ENCODE measurements at regions not wholly inside any gene's neighbourhood (a gene's known extent, or its start where the extent isn't known, plus 50 kb on each side); places are given as distances from the start of the nearest gene placed in this dataset.

- no peak overlapping the region for H3K4me3 ChIP-seq (ENCODE audit: control insufficient read depth, low read depth, low read length)
- no peak for DNase-seq (ENCODE audit: low read depth)
- TF ChIP-seq CTCF (IDR thresholded peaks at IDR 0.05; ENCODE audit: control insufficient read depth, insufficient read depth, low read depth, low read length, missing control alignments), result no peak
Measured at GRCh38 chr7:41420421-41420820, 282.5 kb downstream of the INHBA start.

- no peak for DNase-seq (ENCODE audit: low read depth)
- no peak for TF ChIP-seq CTCF (IDR thresholded peaks at IDR 0.05; ENCODE audit: control insufficient read depth, insufficient read depth, low read depth, low read length, missing control alignments)
- no peak overlapping the region for H3K4me3 ChIP-seq (ENCODE audit: control insufficient read depth, low read depth, low read length)
Measured at GRCh38 chr7:41418337-41418736, 284.6 kb downstream of the INHBA start.

GRCh38 chr7:41416208-41416595, 286.7 kb downstream of the INHBA start:
- no peak for DNase-seq (ENCODE audit: low read depth)
- TF ChIP-seq CTCF (IDR thresholded peaks at IDR 0.05; ENCODE audit: control insufficient read depth, insufficient read depth, low read depth, low read length, missing control alignments), result no peak
- H3K4me3 ChIP-seq (ENCODE audit: control insufficient read depth, low read depth, low read length), result no peak overlapping the region

GRCh38 chr7:41415471-41416207, 287.3 kb downstream of the INHBA start:
- no peak overlapping the region for H3K4me3 ChIP-seq (ENCODE audit: control insufficient read depth, low read depth, low read length)
- no peak for DNase-seq (ENCODE audit: low read depth)
- no peak for TF ChIP-seq CTCF (IDR thresholded peaks at IDR 0.05; ENCODE audit: control insufficient read depth, insufficient read depth, low read depth, low read length, missing control alignments)

GRCh38 chr7:41415051-41415450, 287.8 kb downstream of the INHBA start:
- no peak for TF ChIP-seq CTCF (IDR thresholded peaks at IDR 0.05; ENCODE audit: control insufficient read depth, insufficient read depth, low read depth, low read length, missing control alignments)
- no peak for DNase-seq (ENCODE audit: low read depth)
- H3K4me3 ChIP-seq (ENCODE audit: control insufficient read depth, low read depth, low read length), result no peak overlapping the region

GRCh38 chr7:41404375-41405074, 298.4 kb downstream of the INHBA start:
- TF ChIP-seq CTCF (IDR thresholded peaks at IDR 0.05; ENCODE audit: control insufficient read depth, insufficient read depth, low read depth, low read length, missing control alignments), result no peak
- H3K4me3 ChIP-seq (ENCODE audit: control insufficient read depth, low read depth, low read length), result no peak overlapping the region

More at GRCh38 chr7:41404375-41405074, 298.4 kb downstream of the INHBA start:
- DNase-seq (ENCODE audit: low read depth), result no peak

All from AG09309 (cell line).